ENCODE measurements at regions not wholly inside any gene's neighbourhood (a gene's known extent, or its start where the extent isn't known, plus 50 kb on each side); places are given as distances from the start of the nearest gene placed in this dataset.

DNA sequence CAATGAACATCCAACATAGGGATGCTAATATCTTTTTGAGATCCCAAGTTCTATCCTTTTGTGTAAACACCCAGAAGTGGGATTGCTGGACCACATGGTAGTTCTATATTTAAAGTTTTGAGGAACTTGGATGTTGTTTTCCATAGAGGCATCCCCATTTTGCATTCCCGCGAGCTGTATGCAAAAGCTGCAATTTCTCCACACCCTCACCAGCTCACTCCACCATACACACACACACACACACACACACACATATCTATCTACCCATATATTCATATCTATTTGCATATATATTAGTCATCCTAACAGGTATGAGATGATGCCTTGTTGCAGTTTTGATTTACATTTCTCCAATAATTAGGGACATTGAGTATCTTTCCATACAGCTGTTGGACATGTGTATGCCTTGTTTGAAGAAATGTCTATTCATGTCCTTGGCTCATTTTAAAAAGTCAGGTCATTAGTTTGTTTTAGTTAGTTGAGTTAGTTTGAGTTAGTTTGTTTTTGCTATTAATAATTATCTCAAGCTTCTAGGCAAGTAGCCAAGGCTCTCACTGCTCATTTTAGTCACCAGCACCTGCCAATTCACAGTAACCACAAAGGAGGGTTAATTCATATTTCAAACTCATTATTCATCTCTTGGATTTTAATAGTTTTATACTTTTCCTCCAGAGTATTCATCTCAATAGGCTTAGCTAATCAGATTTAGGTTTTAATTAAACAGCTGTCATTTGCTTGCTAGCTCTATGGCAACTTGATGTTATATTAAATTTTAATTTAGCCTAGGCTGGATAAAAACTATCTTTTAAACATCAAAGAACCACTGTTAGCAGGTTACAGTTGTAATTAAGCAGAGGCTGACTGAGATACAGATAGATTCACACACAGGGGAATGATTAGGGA, 1435.9 kb upstream of the TMEM132C start:
- no peak for DNase-seq

DNA sequence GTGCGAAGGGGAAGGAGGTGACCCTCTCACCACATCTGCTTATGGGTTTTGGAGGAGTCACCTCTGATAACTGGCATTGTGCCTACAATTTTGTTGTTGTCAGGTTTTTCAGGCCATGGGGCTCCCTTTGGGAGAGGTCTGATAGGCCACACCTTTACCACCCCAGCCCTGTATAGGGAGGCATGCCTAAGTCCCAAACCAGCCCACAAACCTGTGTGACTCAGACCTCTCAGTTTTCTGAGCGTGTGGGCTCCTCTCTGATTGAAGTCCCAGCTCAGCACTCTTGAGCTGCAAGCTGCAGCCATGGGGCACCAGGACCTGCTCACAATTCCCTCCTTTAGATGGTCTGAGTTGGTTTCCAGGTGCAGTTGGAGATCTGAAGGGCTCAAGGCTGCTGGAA, 1429.3 kb upstream of the TMEM132C start:
- no peak for DNase-seq

DNA sequence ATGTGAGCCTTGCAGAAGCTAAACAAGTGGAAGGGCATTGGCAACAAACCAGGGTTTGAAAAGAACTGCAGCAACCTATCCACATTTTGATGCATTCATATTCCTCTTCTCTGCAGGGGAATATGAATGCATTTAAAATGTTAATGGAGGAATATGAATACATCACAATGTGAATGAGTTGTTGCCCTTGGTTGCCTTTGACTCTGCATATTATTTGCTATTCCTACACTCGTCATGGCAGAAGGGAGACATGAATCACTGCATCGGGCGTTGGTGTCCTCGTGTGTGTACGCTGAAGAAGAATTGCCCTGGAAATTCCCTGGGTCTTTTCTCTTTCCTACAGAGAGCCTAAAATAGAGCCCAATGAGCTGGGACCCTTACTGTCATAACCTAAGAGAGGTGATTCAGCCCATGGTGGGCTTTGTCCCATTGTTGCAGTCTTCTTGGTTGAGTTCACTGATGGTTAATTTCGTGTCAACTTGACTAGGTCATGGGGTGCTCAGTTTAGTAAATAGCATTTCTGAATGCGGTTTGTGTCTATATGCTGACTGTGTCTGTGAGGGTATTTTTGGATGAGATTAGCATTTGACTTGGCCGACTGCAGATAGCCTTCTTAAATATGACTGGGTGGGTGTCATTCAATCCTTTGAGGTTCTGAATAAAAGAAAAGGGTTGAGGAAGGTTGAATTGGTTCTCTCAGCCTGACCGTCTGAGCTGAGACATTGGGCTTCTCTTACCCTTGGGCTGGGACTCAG, 1422.9 kb upstream of the TMEM132C start:
- DNase-seq = no peak

DNA sequence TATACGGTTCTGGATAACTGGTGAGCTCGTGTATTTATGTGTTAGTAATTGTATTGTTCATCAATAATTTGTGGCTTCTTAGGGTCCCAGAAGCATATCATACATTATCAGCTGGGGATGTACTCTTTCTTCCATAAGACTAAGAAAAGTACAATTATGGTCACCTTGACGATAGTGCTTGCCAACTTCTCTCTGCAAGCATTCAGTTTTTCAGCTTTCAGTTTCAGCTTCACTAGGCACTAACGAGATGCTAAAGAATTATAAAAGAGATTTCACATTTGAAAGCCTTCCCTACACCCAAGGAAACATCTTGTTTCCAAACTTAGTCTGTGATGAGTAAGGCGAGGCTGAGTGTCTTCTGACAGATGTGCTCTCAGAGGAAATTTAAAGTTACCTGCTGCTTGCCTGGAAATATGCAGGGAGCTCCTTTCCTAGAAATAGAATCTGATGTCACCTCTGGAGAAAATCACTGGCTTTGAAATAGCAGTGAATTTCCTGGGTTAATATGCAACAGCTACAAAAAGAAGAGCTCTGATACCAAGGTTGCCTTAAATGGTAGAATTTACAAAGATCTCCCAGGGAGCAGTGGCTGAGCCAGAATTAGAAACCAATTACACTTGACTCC, 1419.9 kb upstream of the TMEM132C start:
- no peak for DNase-seq

DNA sequence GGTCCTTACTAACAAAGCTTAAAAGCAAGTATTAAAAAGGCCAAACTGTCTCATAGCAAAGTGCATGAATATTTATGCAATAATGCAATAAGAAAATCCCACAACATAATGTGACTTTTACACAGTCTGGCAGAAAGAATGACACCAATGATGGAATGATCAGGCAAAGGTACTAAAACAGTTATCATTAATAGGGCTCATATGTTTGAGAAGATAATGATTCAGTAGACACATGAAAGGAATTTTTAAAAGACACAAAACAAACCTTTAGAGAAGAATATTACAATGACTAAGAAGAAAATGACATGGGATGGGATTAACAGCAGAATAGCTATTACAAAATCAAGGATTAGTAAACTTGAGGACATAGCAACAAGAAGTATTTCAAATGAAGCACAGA, 1411.2 kb upstream of the TMEM132C start:
- DNase-seq = no peak

DNA sequence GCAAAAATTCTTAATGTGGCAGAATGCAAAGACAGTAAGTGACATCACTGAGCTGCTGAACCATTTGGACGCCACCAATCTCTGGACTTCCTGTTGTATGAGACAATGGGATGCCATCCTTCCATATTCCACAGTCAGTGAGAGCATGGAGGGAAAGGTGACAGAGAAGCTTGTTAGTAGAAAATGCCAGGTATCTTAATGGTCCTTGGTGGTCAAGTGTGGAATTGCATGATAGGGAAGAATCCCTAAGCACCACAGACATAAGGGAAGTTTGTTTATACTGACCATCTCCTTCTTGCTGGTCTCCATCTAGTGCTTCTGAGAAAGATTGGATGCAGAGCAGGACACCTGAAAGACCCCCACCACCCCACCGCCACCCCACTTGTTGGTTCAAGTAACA, 1410.0 kb upstream of the TMEM132C start:
- DNase-seq = no peak

DNA sequence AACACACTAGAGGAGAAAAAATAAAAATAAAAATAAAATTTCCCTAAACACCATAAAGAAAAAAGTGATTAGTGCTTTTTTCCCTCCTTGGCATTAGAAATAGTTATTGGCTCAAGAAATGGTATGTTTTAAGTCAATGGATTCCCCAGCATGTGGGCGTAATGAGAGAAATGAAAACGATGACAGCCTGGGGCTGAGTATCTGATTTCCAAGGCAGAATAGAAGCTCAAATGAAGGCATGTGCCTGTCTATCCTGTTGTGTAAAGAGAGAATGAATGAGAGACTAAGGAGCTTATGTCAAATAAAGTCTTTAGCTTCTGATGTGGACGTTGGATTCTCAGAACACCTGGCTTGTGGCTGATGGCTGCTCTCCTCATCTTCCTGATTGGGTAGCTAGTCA, 1408.4 kb upstream of the TMEM132C start:
- DNase-seq = no peak

DNA sequence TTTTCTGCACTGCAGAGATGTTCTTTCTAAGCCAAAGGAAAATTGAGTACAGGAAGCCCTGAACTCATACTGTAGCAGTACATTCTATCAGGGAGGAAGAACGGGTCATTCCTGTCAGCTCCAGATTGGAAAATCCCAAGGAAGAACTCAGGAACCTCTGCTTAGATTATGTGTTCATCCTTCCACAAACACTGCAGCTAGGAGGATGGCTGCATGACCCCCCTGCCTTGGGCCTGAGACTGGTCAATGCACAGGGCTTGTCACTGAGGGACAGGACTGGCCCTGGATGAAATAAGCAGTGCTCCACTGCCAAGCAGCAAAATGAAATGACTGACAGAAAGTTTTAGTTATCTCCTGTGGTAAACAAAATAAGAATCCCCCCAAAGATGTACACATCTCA, 1406.8 kb upstream of the TMEM132C start:
- DNase-seq = no peak

DNA sequence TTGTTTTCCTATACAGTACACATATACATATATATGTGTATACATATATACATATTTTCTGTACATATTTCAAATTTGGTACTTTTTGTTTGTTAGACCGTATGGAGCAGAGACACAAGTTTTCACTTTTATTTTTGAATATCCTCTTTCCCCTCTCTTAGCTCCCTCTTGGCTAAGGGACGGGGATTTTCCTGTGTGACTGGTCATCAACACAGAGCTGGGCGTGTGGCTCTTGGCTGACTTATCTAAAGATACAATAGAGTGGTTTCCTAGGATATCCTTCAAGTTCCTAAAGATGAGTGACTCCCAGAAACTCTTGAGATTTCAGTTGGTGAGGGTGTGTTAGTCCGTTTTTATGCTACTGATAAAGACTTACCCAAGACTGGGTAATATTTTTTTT, 1404.5 kb upstream of the TMEM132C start:
- DNase-seq = no peak

DNA sequence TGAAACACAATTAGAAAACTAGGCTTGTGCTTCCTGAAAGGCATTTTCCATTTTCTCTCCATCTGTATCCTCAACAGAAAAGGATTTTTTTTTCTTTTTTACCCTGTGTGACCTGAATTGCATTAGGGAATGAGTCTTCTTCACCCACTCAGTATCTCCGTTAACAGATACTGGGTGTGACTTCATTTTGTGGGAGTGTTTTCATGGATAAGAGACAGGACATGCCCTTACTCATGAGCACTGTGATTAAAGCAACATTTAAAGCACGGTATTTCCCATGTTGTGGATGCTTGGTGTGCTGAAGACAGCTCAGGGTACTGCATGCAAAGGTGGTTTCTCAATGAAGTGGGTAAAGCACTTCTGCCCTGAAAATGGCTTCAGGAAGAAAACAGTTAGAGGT, 1397.3 kb upstream of the TMEM132C start:
- DNase-seq = no peak

DNA sequence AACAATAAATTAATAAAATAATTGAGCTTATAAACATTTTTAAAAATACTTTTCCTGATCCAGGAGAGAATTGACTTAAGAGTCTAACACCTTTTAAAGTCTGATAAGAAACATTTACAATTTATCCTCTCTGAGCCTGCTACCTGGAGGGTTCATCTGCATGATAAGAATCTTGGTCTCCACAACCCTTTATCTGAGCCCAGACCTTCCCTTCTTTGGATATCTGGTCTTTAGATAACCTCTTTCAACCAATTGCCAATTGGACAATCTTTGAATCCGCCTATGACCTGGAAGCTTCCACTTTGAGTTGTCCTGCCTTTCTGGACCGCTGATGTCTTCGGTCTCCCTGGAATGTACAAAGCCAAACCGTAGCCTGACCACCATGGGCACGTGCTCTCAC, 1393.3 kb upstream of the TMEM132C start:
- no peak for DNase-seq

DNA sequence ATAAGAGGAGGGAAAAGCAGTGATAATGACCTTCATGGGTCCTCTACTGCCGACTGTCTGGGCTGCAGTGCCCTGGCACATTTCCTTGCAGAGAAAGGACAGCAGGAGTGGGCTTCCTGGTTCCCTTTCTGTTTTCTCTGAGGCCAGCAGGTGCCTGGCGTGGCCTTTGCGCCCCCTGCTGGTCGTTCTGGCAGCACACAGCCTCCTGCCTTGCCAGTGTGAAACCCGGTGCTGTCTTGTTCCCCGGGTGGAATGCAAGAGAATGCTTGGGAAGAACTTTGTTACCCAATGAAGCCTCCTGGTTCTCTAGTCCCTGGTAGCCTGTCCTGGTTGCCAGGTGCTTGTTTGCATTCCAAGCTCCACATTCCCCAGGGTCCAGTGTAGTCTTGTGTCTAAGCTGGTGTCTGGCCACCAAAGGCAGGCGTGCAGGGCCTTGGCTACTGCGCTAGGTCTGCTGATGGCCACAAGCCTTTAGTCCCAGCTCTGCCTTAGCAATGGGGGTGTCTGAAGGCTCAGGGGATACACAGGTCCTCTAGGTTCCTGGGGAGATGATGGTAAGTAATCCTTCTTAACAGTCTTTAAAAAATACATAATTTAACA, 1392.4 kb upstream of the TMEM132C start:
- peak; percentile 56 for DNase-seq

DNA sequence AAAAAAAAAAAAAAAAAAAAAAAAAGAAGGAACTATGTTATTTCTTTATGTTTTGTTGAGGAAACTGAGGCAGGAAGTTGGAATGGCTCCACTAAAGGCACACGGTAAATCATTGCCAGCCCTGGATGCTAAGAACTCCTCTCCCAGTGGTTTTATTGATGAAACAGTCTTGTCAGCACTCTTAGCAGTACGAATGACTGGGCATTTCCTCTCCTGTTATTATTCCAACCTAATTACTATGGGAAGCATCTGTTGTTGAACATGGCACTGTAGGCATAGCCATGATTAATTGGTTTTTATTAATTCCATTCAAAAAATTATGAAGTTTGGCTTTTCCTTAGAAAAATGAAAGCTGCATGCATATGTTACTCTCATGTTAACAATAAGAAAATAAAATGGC, 1387.1 kb upstream of the TMEM132C start:
- no peak for DNase-seq

DNA sequence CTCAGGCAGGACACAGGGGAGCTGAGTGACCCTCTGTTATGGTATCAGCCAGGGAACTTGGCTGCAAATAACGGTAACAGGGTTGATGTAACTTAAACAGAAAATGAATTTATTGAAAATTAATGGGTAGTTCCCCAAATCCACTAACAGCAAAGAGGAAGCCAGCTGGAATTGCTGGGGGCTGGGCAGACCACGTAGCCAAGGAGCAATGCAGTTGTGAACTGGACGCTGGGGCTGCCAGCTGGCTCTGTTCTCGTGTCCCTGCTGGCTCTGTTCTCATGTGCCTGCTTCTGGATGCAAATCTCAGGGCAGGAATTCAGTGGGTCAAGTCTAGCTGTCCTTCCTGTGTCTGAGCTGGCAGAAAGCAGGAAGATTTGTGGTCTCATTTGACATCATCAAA, 1383.3 kb upstream of the TMEM132C start:
- no peak for DNase-seq

DNA sequence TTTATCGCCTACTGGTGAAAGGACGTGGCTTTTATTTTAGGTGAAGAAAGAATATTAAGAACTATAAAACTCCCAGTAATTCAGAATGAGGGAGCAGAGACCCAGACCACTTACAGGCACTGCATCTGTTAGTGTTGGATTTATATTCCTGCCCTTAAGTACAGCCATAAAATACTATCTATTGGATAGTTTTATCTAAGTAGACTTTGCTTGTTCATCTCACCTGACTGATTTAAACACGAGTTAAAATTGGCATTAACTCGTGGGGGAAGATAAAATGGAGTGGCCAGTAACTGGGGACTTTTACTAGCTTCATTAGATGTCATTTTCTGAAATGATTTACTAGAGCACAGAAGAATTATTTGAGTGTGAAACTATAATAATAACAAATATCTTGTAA, 1377.5 kb upstream of the TMEM132C start:
- no peak for DNase-seq

DNA sequence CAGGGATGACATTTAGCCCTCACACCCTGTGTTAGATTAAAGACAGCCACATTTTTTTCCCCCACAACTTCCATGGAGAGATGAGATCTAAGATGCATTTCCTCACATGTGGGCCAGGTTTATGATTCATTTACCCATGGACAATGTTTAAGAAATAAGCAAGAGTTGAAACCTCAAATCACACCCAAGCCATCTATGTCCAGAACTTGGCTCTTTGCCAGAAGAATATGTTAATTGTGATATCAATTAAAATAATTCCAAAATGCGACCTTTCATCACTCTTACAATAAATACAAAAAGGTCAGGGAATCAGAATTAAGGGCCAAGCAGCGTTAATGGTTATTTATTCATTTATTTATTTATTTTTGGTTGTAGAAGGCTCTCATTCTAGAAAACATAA, 1376.9 kb upstream of the TMEM132C start:
- DNase-seq = no peak

DNA sequence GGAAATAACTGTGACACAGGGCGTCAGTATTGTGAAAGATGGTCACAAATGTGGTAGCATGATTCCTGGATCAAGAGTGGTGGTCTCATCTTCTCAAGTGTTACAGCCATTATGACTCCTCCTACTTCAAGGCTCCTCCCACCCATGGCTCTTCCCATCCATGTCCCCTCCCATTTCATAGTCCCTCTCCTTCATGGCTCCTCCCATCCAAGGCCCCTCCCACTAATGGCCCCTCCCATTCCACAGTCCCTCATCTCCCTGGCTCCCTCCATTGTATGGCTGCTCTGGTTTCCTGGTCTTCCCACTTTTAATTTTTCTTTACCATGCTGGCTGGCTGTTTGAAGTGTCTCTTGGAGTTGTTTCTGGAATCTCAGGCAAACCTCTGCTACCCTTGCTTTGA, 1375.2 kb upstream of the TMEM132C start:
- DNase-seq = no peak

DNA sequence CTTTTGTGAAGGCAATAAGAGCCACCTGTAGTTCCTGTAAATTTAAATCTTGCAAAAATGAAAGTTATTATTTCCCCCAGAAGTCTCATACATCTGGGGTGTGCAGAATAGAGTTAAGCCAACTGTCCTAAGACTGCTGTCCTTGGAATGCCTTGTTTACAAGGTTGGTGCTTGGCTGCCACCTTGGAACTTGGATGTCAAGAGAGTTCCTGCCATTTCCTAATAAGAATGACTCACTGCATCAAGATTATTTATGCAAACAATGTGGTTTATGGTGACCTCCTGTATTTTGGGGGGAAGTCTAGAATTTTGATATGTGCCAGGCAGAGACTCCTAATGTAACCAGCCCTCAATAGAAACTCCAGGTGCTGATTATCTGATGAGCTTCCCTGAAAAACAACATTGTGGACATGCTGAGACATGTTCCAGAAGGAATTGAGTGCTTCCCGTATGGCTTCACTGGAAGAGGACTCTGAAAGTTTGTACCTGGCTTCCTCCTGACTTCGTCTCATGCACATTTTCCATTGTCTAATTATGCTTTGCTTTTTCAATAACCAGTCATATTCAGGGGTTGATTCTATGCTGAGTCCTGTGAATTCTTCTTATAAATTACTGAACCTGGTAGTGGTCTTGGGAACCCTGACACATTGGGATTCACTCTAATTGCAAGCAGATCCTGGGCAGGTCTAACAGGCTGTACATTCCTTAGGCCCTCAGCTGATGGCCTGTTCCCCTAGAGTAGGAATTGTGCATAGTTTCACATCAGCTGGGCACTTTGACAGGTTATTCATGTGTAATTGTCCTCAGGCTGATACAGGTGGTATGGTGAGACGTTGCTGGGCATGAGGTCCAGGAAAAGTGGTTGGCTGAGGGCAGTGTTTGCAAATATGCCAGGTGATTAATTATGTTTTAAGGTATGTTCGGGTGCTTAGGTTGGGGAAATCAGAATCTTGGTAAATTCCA, 1370.7 kb upstream of the TMEM132C start:
- DNase-seq = no peak

DNA sequence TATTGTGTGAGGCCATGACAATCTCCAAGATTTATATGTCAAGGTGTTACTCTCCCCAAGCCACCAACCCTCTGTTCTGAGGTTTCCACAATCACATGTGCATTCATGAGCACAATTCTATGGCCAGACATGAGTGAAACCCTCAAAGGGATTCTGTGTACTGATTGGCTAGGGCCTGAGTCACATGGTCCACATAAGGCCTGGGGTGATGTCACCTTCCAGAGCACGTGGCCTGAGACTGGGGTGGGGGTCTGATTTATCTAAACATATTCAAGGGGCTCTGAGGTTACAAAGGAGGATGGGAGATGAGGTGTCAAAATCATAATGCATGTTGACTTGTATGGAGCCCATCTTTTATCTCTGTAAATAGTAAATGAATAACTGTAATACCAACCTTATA, 1369.9 kb upstream of the TMEM132C start:
- DNase-seq = no peak

DNA sequence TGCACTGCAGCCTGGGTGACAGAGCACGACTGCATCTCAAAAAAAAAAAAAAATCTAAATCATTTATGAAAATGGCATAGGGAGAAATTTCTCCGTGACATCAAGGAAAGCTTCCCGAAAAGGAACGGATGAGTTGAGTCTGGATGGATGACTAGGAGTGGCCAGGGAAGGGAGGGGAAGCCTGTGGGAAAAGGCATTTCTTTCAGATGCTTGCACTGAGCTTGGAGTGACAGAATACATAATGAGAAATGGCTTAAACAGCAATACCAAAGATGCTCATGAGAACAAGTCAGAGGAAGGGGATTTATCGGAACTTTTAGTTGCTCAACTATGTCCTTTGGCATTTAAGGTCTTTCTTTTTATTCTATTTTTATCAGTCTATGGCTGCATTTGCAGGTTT, 1369.2 kb upstream of the TMEM132C start:
- DNase-seq = no peak

DNA sequence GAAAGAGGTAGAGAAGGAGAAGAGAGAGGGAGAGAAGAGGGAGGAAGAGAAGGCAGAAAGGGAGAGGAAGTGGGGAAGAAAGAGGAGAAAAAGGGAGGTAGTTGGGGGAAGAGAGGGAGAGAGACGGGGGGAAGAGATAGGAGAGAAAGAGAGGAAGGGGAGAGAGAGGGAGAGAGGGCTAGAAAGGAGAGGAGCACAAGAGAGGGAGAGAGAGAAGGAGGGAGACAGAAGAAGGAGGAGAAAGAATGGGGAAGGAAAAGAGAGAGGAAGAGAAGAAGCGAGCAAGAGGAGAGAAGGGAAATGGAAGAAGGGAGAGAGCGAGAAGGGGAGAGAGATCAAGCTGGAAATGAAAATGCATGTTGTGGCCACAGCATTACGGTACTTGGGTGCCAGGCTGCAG, 1368.4 kb upstream of the TMEM132C start:
- no peak for DNase-seq

Data from CD4-positive, alpha-beta T cell treated with Interleukin-17A for 1 hour (primary cell).